GM18505 (cell line): ENCODE measurements at regions not wholly inside any gene's neighbourhood (a gene's known extent, or its start where the extent isn't known, plus 50 kb on each side); places are given as distances from the start of the nearest gene placed in this dataset.

ENCODE experiments used
- ATAC-seq: cut with Tn5 transposase; IDR thresholded peaks from one replicate; pipeline ENCODE4 v1.9.1; 2021; ENCODE audit not compliant: unreplicated experiment
- POLR2A ChIP-seq: IDR thresholded peaks from 4 replicates; pipeline ENCODE4 v1.6.1; 2011; ENCODE audit warnings: borderline replicate concordance; ENCODE audit not compliant: insufficient read depth, insufficient read length; ENCODE audit errors: extremely low read depth

DNA sequence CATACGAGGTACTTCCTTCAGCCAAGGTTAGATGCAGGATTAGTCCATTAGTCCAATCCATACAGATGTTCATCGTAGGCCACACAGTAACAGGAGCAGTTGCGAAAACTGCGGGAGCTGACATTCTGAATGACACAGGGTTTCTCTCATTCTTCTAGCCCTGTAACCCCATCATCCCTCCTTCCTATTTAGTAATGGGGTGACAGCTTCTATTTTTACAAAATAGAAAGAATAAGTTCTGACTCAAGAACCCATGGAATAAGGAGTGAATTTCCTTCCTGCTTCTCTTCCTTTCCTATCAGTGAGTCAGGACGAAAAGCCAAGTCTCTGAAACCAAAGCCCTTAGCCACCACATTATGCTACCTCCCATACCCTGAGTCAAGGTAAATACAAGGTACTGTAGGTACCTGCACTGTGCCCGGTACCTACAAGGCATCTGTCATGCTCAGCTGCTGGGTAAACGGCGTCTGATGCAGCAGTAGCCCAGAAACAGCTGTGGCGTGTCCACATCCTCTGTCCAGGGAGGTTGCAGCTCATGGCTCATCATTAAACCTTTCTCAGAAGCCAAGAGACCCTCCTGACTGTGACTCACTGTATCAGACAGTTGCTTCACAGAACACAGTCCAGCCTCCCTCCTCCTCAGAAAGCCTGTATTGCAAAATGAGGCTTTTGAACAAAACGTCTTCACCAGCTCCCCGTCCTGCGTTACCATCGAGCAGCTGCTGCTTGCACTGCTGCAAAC, 84.2 kb downstream of the ESM1 start:
- ATAC-seq: no peak
- no peak for TF ChIP-seq POLR2A

- no peak for TF ChIP-seq POLR2A
- ATAC-seq: no peak
These were observed 88.4 kb downstream of the ESM1 start for GRCh38 chr5:54897001-54897400.

DNA sequence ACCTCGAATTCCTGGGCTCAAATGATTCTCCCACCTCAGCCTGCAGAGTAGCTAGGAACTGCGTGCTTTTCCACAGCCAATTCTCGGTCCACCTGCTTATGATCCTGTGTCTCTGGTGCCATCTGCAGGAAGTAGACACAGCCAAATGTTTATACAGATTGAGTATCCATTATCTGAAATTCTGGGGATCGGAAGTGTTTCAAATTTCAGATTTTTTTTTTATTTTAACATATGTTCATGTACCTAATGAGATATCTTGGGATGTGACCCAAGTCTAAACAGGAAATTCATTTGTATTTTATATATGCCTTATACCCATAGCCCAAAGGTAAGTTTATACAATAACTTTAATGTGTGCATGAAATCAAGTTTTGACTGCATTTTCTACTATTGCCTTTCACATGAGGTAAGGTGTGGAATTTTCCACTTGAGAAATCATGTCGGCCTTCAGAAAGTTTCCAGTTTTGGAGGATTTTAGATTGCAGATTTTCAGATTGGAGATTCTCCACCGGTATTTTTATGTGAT, 89.5 kb downstream of the ESM1 start:
- no peak for ATAC-seq
- no peak for TF ChIP-seq POLR2A

GRCh38 chr5:54894957-54895815, 90.2 kb downstream of the ESM1 start:
- no peak for TF ChIP-seq POLR2A
- no peak for ATAC-seq

DNA sequence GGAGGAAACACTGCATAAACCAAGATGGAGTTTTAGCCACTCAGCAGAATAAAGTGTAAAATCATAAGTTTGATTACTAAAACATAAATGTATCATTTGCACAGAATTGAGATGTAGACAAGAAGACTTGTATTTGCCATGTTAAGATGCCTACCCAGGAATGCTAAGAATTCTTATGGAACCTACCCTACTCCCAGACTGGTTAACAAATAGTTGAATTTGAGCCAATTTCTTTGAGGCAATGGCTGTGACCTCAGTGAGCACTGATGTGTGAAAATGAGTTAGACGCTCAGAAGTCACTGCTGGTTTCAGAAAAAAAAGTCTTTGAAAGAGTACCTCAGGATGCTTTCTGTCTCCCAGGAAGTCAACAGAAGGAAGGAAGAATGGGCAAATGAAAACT, 95.6 kb downstream of the ESM1 start:
- ATAC-seq: no peak

DNA sequence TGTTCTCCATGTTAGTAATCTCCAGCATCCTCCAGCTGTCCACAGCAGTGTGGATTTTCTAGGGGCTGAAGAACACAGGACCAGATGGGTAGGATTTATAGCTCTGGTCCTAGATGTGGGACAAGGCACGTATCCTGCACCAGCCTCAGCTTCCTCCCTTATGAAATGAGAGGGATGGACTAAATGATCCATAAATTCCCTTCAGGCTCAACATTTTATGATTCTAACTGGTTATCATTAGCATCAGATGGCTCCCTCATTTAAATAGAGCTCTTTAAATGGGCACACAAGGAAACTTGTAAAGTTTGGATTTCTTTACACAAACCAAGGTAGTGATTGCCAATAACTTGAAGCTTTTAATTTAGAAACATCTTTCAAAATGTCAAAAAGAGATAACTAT, 97.7 kb downstream of the ESM1 start:
- no peak for ATAC-seq
- no peak for TF ChIP-seq POLR2A

More for the DNA sequence above, 95.6 kb downstream of the ESM1 start:
- no peak for TF ChIP-seq POLR2A

DNA sequence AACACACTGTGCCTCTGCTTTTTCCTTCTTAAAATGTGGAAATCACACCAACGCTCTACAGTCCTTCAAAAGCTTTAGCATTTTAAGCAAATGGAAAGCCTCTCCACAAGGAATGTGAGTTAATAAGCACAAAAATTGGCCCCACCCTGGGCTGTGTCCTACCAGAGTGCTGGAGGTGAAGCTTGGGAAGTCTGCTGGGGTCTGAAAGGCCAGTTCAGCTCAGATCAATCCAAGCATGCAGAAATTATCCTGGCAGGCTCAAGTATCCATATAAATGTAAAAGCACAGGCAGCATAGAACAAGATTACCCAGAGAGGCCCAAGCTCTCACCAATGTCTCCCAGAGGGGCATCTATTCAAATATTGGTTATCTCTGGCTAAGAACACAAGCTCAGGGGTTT, 98.5 kb downstream of the ESM1 start:
- no peak for TF ChIP-seq POLR2A
- ATAC-seq: no peak

- no peak for ATAC-seq
- no peak for TF ChIP-seq POLR2A
These were observed 99.8 kb downstream of the ESM1 start for GRCh38 chr5:54885636-54886035.

DNA sequence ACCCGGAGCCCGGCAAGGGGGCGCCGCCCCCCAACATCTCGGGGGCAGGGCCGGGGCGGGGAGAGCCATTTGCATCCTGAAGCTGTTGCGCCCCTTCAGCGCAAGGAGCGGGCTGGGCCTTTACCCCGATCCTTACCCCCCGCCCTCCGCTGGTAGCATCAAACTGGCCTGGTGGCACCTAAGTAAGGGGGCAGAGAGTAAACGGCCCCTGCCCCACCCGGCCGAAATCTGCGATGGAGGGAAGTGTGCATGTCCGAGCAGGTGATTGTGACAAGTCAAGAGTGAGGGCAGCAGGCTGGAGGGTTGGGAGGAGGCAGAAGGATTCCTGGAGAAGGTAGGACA, 101.2 kb downstream of the ESM1 start:
- no peak for ATAC-seq
- TF ChIP-seq POLR2A: no peak

DNA sequence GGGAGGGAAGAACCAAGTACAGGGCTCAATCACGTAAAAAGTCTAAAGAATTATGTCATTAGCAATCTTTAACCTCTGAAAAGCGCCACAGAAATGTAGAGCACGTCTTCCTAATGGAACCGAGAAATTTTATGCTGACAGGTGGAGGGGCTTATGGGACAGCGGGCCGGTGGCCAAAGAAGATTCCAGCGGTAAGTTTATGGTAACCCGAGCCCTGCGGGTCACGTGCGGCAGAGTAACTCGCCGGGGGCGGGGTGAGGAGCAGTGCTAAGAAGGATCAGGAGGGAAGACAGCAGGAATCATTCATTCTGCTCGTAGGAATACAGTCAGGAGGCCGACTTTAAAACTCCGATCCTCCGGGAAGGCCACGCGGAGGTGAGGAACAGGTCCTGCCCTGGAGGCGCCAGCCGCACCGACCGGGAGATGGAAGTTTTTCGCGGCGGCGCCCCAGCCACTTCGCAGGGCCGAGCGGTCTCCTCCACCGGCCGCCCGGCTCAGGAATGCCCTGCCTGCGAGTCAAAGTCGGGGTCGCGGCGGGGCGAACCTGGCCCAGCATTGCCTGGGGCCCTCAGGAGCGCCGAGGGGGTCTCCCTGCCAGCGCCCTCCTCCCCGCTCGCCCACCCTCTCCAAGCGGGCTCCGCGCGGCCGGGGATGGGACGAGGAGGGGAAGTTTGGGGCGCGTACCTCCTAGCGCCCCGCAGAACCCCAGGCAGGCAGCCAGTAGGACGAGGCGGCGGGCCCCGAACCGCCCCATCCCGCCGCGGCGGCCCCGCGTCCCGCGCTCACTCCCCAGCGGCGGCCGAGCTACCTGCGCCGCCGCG, 101.8 kb downstream of the ESM1 start:
- no peak for TF ChIP-seq POLR2A
- ATAC-seq: no peak

DNA sequence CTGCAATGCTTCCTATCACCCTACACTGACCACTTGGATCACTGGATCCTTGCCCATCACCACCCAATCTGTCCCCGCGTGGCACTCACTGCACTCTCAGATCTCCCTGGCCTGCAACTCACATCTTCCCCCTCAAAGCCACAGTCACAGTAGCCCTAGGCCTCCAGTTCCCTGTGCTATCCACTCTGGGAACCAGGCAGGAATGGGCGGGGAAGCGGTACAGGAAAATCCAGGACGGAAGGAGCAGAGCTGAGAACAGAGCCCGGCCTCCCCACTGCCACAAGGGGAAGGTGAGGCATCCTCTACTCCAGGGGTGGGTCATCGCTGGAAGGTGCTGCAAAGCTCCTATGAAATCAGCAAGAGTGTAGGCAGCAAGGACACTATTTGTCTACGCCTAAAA, 102.6 kb downstream of the ESM1 start:
- ATAC-seq: no peak
- TF ChIP-seq POLR2A: no peak

DNA sequence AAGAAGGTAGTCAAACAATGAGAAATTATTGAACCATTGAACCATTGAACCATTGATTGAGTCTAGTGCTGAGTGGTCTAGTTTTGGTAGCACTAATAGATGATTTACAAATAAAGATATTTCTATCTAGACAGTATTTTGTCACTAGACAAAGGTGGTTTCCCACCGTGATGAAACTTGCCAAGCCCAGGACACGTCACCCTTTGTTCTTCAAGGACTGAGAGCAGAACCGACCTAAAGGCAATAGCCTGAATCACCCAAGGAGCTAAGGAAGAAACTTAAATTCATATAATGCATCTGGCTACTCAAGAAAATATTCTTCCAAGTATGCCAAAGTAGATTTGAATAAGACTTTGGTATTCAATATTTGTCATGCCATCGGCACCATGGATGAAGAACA, 103.3 kb downstream of the ESM1 start:
- ATAC-seq: no peak
- TF ChIP-seq POLR2A: no peak
